ENCODE measurements at regions not wholly inside any gene's neighbourhood (a gene's known extent, or its start where the extent isn't known, plus 50 kb on each side); places are given as distances from the start of the nearest gene placed in this dataset.
"Not testable (repeated sequence)": the region's sequence is repeated elsewhere in the genome, so short reads cannot be mapped to it uniquely, and the experiment has no call there.

DNA sequence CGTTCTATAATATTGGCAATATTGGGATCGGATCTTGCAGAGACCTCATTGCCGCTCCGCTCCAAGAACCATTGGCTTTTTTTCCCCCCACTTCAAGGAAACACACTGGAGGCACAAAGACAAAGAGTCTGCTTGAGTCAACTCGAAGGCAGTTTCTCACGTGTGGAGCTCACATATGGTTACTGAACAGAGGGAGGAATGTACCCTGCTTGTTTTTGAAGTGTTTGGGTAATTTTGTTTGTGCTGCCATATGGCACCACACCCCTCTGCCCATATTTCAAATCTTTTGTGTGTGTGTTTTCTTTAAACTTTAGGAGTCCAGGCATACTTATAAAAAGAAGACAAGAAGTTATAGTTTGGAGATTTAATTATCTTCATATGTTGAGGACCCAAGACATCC is 595.9 kb downstream of the DTWD2 start:
- H3F3A ChIP-seq (ENCODE audit: insufficient read depth, low read length, poor library complexity, severe bottlenecking) = no peaks in the 10 kb centered on the region
- H3K27me3 ChIP-seq (ENCODE audit: insufficient read depth, low read depth, low read length) = no peaks in the 10 kb centered on the region
- H3K9ac ChIP-seq (ENCODE audit: low read length) = no peak overlapping the region
- no peaks in the 10 kb centered on the region for H3K9me2 ChIP-seq (ENCODE audit: insufficient read depth, low read length)
- no peaks in the 10 kb centered on the region for H3K9me3 ChIP-seq (ENCODE audit: low read length)
- H2AFZ ChIP-seq (ENCODE audit: low read depth, low read length) = no peak overlapping the region
- H3K79me2 ChIP-seq (replicated peaks; ENCODE audit: insufficient read depth, low read length) = no peaks in the 10 kb centered on the region
- TF ChIP-seq EP300 (conservative IDR thresholded peaks at IDR 0.05; ENCODE audit: poor library complexity, severe bottlenecking) = no peak
- no peak for TF ChIP-seq EZH2 (IDR thresholded peaks at IDR 0.05; ENCODE audit: borderline replicate concordance, insufficient read depth, low read length, poor library complexity, severe bottlenecking)
- TF ChIP-seq RAD21 (conservative IDR thresholded peaks at IDR 0.05) = no peak
- TF ChIP-seq TAF1 (IDR thresholded peaks at IDR 0.05; ENCODE audit: low read depth) = no peak
- TF ChIP-seq, protein P1, sequence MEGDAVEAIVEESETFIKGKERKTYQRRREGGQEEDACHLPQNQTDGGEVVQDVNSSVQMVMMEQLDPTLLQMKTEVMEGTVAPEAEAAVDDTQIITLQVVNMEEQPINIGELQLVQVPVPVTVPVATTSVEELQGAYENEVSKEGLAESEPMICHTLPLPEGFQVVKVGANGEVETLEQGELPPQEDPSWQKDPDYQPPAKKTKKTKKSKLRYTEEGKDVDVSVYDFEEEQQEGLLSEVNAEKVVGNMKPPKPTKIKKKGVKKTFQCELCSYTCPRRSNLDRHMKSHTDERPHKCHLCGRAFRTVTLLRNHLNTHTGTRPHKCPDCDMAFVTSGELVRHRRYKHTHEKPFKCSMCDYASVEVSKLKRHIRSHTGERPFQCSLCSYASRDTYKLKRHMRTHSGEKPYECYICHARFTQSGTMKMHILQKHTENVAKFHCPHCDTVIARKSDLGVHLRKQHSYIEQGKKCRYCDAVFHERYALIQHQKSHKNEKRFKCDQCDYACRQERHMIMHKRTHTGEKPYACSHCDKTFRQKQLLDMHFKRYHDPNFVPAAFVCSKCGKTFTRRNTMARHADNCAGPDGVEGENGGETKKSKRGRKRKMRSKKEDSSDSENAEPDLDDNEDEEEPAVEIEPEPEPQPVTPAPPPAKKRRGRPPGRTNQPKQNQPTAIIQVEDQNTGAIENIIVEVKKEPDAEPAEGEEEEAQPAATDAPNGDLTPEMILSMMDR (IDR thresholded peaks at IDR 0.05; ENCODE audit: poor library complexity, severe bottlenecking) = no peak
- TF ChIP-seq, protein P2, sequence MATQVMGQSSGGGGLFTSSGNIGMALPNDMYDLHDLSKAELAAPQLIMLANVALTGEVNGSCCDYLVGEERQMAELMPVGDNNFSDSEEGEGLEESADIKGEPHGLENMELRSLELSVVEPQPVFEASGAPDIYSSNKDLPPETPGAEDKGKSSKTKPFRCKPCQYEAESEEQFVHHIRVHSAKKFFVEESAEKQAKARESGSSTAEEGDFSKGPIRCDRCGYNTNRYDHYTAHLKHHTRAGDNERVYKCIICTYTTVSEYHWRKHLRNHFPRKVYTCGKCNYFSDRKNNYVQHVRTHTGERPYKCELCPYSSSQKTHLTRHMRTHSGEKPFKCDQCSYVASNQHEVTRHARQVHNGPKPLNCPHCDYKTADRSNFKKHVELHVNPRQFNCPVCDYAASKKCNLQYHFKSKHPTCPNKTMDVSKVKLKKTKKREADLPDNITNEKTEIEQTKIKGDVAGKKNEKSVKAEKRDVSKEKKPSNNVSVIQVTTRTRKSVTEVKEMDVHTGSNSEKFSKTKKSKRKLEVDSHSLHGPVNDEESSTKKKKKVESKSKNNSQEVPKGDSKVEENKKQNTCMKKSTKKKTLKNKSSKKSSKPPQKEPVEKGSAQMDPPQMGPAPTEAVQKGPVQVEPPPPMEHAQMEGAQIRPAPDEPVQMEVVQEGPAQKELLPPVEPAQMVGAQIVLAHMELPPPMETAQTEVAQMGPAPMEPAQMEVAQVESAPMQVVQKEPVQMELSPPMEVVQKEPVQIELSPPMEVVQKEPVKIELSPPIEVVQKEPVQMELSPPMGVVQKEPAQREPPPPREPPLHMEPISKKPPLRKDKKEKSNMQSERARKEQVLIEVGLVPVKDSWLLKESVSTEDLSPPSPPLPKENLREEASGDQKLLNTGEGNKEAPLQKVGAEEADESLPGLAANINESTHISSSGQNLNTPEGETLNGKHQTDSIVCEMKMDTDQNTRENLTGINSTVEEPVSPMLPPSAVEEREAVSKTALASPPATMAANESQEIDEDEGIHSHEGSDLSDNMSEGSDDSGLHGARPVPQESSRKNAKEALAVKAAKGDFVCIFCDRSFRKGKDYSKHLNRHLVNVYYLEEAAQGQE (IDR thresholded peaks at IDR 0.05; ENCODE audit: borderline replicate concordance) = no peak
- no peak for TF ChIP-seq POLR2AphosphoS5 (IDR thresholded peaks at IDR 0.05)
- no peak for TF ChIP-seq MXI1 (conservative IDR thresholded peaks at IDR 0.05; ENCODE audit: poor library complexity, severe bottlenecking)
- TF ChIP-seq SMC3 (conservative IDR thresholded peaks at IDR 0.05; ENCODE audit: poor library complexity) = no peak
- H3K4me2 ChIP-seq (ENCODE audit: low read length) = no peak overlapping the region
- H3K27ac ChIP-seq (ENCODE audit: low read length) = no peak overlapping the region
- H4K20me1 ChIP-seq (ENCODE audit: insufficient read depth) = no peaks in the 10 kb centered on the region
- no peak overlapping the region for H3K4me3 ChIP-seq (ENCODE audit: low read length)
- H3K36me3 ChIP-seq (ENCODE audit: insufficient read depth, low read length) = no peaks in the 10 kb centered on the region

DNA sequence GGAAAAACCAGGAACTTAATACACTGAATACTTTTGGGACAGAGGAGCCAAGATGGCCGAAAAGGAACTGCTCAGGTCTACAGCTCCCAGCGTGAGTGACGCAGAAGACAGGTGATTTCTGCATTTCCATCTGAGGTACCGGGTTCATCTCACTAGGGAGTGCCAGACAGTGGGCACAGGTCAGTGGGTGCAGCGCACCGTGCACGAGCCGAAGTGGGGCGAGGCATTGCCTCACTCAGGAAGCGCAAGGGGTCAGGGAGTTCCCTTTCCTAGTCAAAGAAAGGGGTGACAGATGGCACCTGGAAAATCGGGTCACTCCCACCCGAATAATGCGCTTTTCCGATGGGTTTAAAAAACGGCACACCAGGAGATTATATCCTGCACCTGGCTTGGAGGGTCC is 605.4 kb downstream of the DTWD2 start:
- H3K9ac ChIP-seq (ENCODE audit: low read length); H3K4me2 ChIP-seq (ENCODE audit: low read length); H3K27ac ChIP-seq (ENCODE audit: low read length); H3K36me3 ChIP-seq (ENCODE audit: insufficient read depth, low read length); H3K9me2 ChIP-seq (ENCODE audit: insufficient read depth, low read length); H3F3A ChIP-seq (ENCODE audit: insufficient read depth, low read length, poor library complexity, severe bottlenecking); H4K20me1 ChIP-seq (ENCODE audit: insufficient read depth); H2AFZ ChIP-seq (ENCODE audit: low read depth, low read length); H3K4me3 ChIP-seq (ENCODE audit: low read length); H3K9me3 ChIP-seq (ENCODE audit: low read length); H3K27me3 ChIP-seq (ENCODE audit: insufficient read depth, low read depth, low read length); H3K79me2 ChIP-seq (replicated peaks; ENCODE audit: insufficient read depth, low read length): not testable (repeated sequence)

DNA sequence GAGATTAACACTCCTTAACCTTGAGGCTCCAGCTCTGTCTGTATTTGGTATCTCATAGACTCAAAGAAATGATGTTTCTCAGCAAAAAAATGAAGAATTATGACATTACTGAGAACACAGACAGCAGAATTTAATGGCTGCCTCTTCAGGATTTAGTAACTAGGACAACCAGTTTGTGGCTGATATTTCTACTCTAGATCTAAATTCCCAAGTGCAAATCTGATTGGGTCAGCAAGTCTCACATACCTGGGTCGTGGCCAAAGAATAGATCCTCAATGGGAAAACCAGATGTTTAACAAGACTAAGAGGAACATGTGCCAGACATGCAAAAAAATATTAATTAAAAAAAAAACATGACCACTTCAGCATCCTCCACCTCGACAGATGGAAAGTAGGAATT is 608.9 kb downstream of the DTWD2 start:
- Histone ChIP-seq H3K79me2 (replicated peaks; ENCODE audit: insufficient read depth, low read length) (no peaks in the 10 kb centered on the region), H3K4me2 (ENCODE audit: low read length) (no peak overlapping the region), H3K9ac (ENCODE audit: low read length) (no peak overlapping the region), H3K4me3 (ENCODE audit: low read length) (no peak overlapping the region), H4K20me1 (ENCODE audit: insufficient read depth) (no peaks in the 10 kb centered on the region), H3K9me2 (ENCODE audit: insufficient read depth, low read length) (no peaks in the 10 kb centered on the region), H3K9me3 (ENCODE audit: low read length) (no peaks in the 10 kb centered on the region), H3K27ac (ENCODE audit: low read length) (no peak overlapping the region), H3K27me3 (ENCODE audit: insufficient read depth, low read depth, low read length) (no peaks in the 10 kb centered on the region), H3K36me3 (ENCODE audit: insufficient read depth, low read length) (no peaks in the 10 kb centered on the region), H2AFZ (ENCODE audit: low read depth, low read length) (no peak overlapping the region), H3F3A (ENCODE audit: insufficient read depth, low read length, poor library complexity, severe bottlenecking) (no peaks in the 10 kb centered on the region)
- TF ChIP-seq EP300 (conservative IDR thresholded peaks at IDR 0.05; ENCODE audit: poor library complexity, severe bottlenecking) = no peak
- no peak for TF ChIP-seq SMC3 (conservative IDR thresholded peaks at IDR 0.05; ENCODE audit: poor library complexity)
- TF ChIP-seq, protein P2 (IDR thresholded peaks at IDR 0.05; ENCODE audit: borderline replicate concordance) = no peak
- TF ChIP-seq TAF1 (IDR thresholded peaks at IDR 0.05; ENCODE audit: low read depth) = no peak
- TF ChIP-seq RAD21 (conservative IDR thresholded peaks at IDR 0.05) = no peak
- no peak for TF ChIP-seq MXI1 (conservative IDR thresholded peaks at IDR 0.05; ENCODE audit: poor library complexity, severe bottlenecking)
- TF ChIP-seq, protein P1 (IDR thresholded peaks at IDR 0.05; ENCODE audit: poor library complexity, severe bottlenecking) = no peak
- no peak for TF ChIP-seq POLR2AphosphoS5 (IDR thresholded peaks at IDR 0.05)
- no peak for TF ChIP-seq EZH2 (IDR thresholded peaks at IDR 0.05; ENCODE audit: borderline replicate concordance, insufficient read depth, low read length, poor library complexity, severe bottlenecking)
